K562 (cell line): ENCODE measurements at regions not wholly inside any gene's neighbourhood (a gene's known extent, or its start where the extent isn't known, plus 50 kb on each side); places are given as distances from the start of the nearest gene placed in this dataset.

Experiments used
- ATAC-seq: fragments of 200-7000 bp; cut with Tn5 transposase; 3 replicates; pipeline ENCODE4 v1.9.1; 2020; ENCODE audit warnings: moderate library complexity
- BruUV-seq: library from RNA; stranded (reverse); fragments of 400-500 nt; replicated peaks from 2 replicates; lab custom pipeline; 2021; lab: Mats Ljungman, UMichigan
- CTCF ChIA-PET: fragments of 300-600 bp; formaldehyde crosslinking; extraction: SDS; loops from one replicate; lab custom pipeline; 2021; ENCODE audit warnings: low intra/inter-chr PET ratio; lab: Yijun Ruan, JAX
- POLR2A ChIA-PET: fragments of 300-600, 350-650 bp; sonication (Branson Sonifier 250); formaldehyde crosslinking; extraction: SDS; loops from one replicate; lab custom pipeline; 2021; ENCODE audit warnings: antibody characterized with exemption, inconsistent platforms; lab: Yijun Ruan, JAX
- DNase-seq, 4 experiments: peaks; one replicate each; pipeline versions ENCODE4 v3.0.0 to v3.0.0-alpha.2; 2011 to 2018; ENCODE audit warnings: low spot score in 3 of 4, mixed read lengths in 3 of 4; ENCODE audit errors: extremely low read depth in 1 of 4
- FAIRE-seq: peaks from 2 replicates; lab custom pipeline; 2011; peaks lifted over from hg19 to GRCh38; lab: Jason Lieb, UNC
- H2AFZ ChIP-seq: 2 replicates; pipeline ENCODE4 v1.6.0; 2011; ENCODE audit warnings: low read depth, low read length, control low read depth, inconsistent platforms
- H3K27ac ChIP-seq: fragments of 200-600 bp; 3 replicates; pipeline ENCODE4 v1.8.0; 2011; ENCODE audit warnings: low read depth, mild to moderate bottlenecking, control low read depth, inconsistent platforms, low read length, moderate library complexity, mixed read lengths; ENCODE audit errors: extremely low read depth
- H3K27me3 ChIP-seq, 2 experiments: fragments of 300-600 bp in 1 of 2; 2 replicates in 1 of 2; 3 replicates in 1 of 2; pipeline versions ENCODE4 v1.6.0 to v1.8.0; 2011; ENCODE audit warnings: inconsistent platforms in 2 of 2, low read length in 2 of 2, mild to moderate bottlenecking in 1 of 2, mixed read lengths in 1 of 2, moderate library complexity in 1 of 2; ENCODE audit not compliant: control insufficient read depth in 2 of 2, insufficient read depth in 2 of 2
- H3K36me3 ChIP-seq: fragments of 300-600 bp; 3 replicates; pipeline ENCODE4 v1.8.0; 2011; ENCODE audit warnings: mild to moderate bottlenecking, low read length, inconsistent platforms; ENCODE audit not compliant: control insufficient read depth, insufficient read depth
- H3K4me1 ChIP-seq, 2 experiments: fragments of 200-600 bp in 1 of 2; replicated peaks in 1 of 2; 2 replicates in 1 of 2; 3 replicates in 1 of 2; pipeline versions ENCODE4 v1.5.1 to v1.8.0; 2011; ENCODE audit warnings: inconsistent platforms in 2 of 2, low read length in 2 of 2, mild to moderate bottlenecking in 1 of 2, mixed read lengths in 1 of 2, moderate library complexity in 1 of 2; ENCODE audit not compliant: control insufficient read depth in 2 of 2, insufficient read depth in 2 of 2
- H3K4me2 ChIP-seq: 2 replicates; pipeline ENCODE4 v1.6.1; 2011; ENCODE audit warnings: low read length, control low read depth, inconsistent platforms, mixed read lengths; ENCODE audit not compliant: insufficient read depth
- H3K4me3 ChIP-seq: fragments of 200-600 bp; sonication (generic), shearing (Covaris generic); 2 replicates; pipeline ENCODE4 v1.5.1; 2016; ENCODE audit warnings: control low read depth, inconsistent platforms
- H3K79me2 ChIP-seq: fragments of 200-600 bp; 3 replicates; pipeline ENCODE4 v1.8.0; 2011; ENCODE audit warnings: low read length, inconsistent platforms; ENCODE audit not compliant: control insufficient read depth, insufficient read depth
- H3K9ac ChIP-seq, 2 experiments: 2 replicates each; pipeline versions ENCODE4 v1.6.0 to v1.6.1; 2011; ENCODE audit warnings: low read depth in 2 of 2, low read length in 2 of 2, control low read depth in 1 of 2, inconsistent platforms in 1 of 2, mild to moderate bottlenecking in 1 of 2, mixed read lengths in 1 of 2; ENCODE audit not compliant: insufficient read depth in 1 of 2
- H3K9me1 ChIP-seq: one replicate; pipeline ENCODE4 v1.6.0; 2011; ENCODE audit warnings: inconsistent platforms, mild to moderate bottlenecking, low read length, moderate library complexity; ENCODE audit not compliant: control insufficient read depth, insufficient read depth
- H3K9me3 ChIP-seq: replicated peaks from 2 replicates; pipeline ENCODE4 v1.5.1; 2011; ENCODE audit warnings: low read depth, low read length, inconsistent platforms; ENCODE audit not compliant: control insufficient read depth, insufficient read depth
- H4K20me1 ChIP-seq: replicated peaks from 2 replicates; pipeline ENCODE4 v1.6.1; 2011; ENCODE audit warnings: low read length, inconsistent platforms, mixed read lengths; ENCODE audit not compliant: control insufficient read depth, insufficient read depth
- BCL6 ChIP-seq: fragments of 250-450 bp; sonication (Bioruptor Pico); IDR thresholded peaks from 2 replicates; pipeline ENCODE4 v1.4.0; 2020
- CBFA2T3 ChIP-seq: fragments of 450-650 bp; IDR thresholded peaks from 2 replicates; pipeline ENCODE4 v1.6.1; 2017
- KDM5B ChIP-seq: fragments of 200-600 bp; sonication (generic); IDR thresholded peaks from 2 replicates; pipeline ENCODE4 v1.6.1; 2012; ENCODE audit warnings: low read depth, mild to moderate bottlenecking, moderate library complexity, low read length, control low read depth, inconsistent platforms; ENCODE audit not compliant: insufficient replicate concordance
- NCOA4 ChIP-seq: fragments of 450-650 bp; IDR thresholded peaks from 2 replicates; pipeline ENCODE4 v1.6.1; 2018; ENCODE audit warnings: mild to moderate bottlenecking; ENCODE audit not compliant: partially characterized antibody
- NFE2 ChIP-seq: IDR thresholded peaks from 2 replicates; pipeline ENCODE4 v1.6.1; 2014; ENCODE audit warnings: antibody characterized with exemption, low read depth
- PURB ChIP-seq: sonication (generic); formaldehyde crosslinking; IDR thresholded peaks from 2 replicates; pipeline ENCODE4 v1.9.0; 2021; ENCODE audit warnings: low read depth, mild to moderate bottlenecking, missing genetic modification reagents
- TEAD1 ChIP-seq, 2 experiments: fragments of 450-650 bp in 1 of 2; sonication (generic) in 1 of 2; formaldehyde crosslinking; IDR thresholded peaks; 2 replicates each; pipeline versions ENCODE4 v1.4.0 to v1.8.0; 2020 to 2022; ENCODE audit warnings: mild to moderate bottlenecking in 2 of 2, missing genetic modification reagents in 1 of 2
- ZNF12 ChIP-seq: sonication (generic); formaldehyde crosslinking; IDR thresholded peaks from 2 replicates; pipeline ENCODE4 v1.4.0; 2020; ENCODE audit warnings: mild to moderate bottlenecking, missing genetic modification reagents
- ZNF232 ChIP-seq: sonication (generic); formaldehyde crosslinking; IDR thresholded peaks from 2 replicates; pipeline ENCODE4 v1.8.0; 2022; ENCODE audit warnings: mild to moderate bottlenecking, missing genetic modification reagents
- ZNF408 ChIP-seq: fragments of 250-450 bp; sonication (Bioruptor Pico); IDR thresholded peaks from 2 replicates; pipeline ENCODE4 v1.4.0; 2020; ENCODE audit warnings: low read depth, mild to moderate bottlenecking, moderate library complexity
- ZNF830 ChIP-seq: fragments of 250-450 bp; sonication (Bioruptor Pico); IDR thresholded peaks from 2 replicates; pipeline ENCODE4 v1.5.0; 2021; ENCODE audit warnings: mild to moderate bottlenecking
- WGBS: fragments of 100-300 bp; shearing (Covaris generic); methylation state at CpG from one replicate; pipeline ENCODE4 v1.1.6; 2016; ENCODE audit warnings: low coverage, mixed read lengths; ENCODE audit not compliant: insufficient coverage; ENCODE audit errors: missing lambda C conversion rate; 5-methylcytosine and 5-hydroxymethylcytosine counted together
- in situ Hi-C: fragments of 300-500 bp; cut with MboI; formaldehyde crosslinking; loops from 4 replicates; pipeline ENCODE4 v1.15.0; 2018; ENCODE audit warnings: inconsistent platforms, mixed read lengths
- intact Hi-C: fragments of 100-400 bp; cut with micrococcal nuclease; formaldehyde crosslinking; loops from 2 replicates; pipeline ENCODE4 v1.14.2; 2022
- TF ChIP-seq, protein P1 (sequence below): fragments of 450-650 bp; formaldehyde crosslinking; conservative IDR thresholded peaks from 2 replicates; pipeline ENCODE4 v1.4.0; 2022; ENCODE audit warnings: mild to moderate bottlenecking, missing genetic modification characterization
- TF ChIP-seq, protein P2 (sequence below), 3 experiments: fragments of 200-800 bp in 1 of 3; fragments of 250-450 bp in 1 of 3; fragments of 450-650 bp in 1 of 3; sonication (Bioruptor Pico) in 1 of 3; sonication (Bioruptor generic) in 1 of 3; formaldehyde crosslinking in 1 of 3; IDR thresholded peaks; 2 replicates each; pipeline versions ENCODE4 v1.6.1 to v1.8.0; 2016 to 2022; ENCODE audit warnings: mild to moderate bottlenecking in 2 of 3, missing genetic modification characterization in 2 of 3, missing compliant biosample characterization in 1 of 3, moderate library complexity in 1 of 3
- TF ChIP-seq, protein P3 (sequence below): IDR thresholded peaks from 2 replicates; pipeline ENCODE4 v1.6.1; 2011; ENCODE audit warnings: borderline replicate concordance, low read depth, mild to moderate bottlenecking, moderate library complexity, low read length; ENCODE audit not compliant: insufficient read depth, poor library complexity, severe bottlenecking
- TF ChIP-seq, protein P4 (sequence below): fragments of 450-650 bp; conservative IDR thresholded peaks from 2 replicates; pipeline ENCODE4 v1.6.1; 2016; ENCODE audit warnings: missing genetic modification characterization, low read depth, mild to moderate bottlenecking, control low read depth, missing compliant biosample characterization

DNA sequence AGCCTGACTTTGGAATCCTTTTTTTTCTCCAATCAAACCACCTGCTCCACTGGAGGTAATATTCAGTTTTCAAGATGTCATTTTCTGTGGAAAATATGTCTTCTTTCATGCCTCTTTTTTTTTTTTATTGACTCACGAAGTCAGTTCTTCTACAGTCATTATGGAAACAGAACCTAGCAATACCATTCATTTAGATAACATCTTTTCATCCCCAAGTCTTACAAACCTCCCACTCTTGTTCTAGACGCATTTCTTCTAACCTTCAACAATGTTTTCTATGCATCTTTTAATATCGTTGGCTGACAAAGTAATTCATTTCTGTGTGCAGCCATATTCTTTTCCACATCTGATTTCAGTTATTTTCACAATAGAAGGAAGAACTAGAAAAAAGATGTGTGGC, 474.3 kb upstream of the CCDC196 start:
- H3K79me2 ChIP-seq, result no peaks in the 10 kb centered on the region
- no peak overlapping the region for H3K27ac ChIP-seq
- ChIA-PET POLR2A (no interaction called here), CTCF (no interaction called here)
- peaks cover 0 to 6% of the 10 kb centered on the region in 2 experiments; a peak in 2 of 5 replicates for H3K27me3 ChIP-seq
- no peak for TF ChIP-seq CBFA2T3
- TF ChIP-seq, protein P1, sequence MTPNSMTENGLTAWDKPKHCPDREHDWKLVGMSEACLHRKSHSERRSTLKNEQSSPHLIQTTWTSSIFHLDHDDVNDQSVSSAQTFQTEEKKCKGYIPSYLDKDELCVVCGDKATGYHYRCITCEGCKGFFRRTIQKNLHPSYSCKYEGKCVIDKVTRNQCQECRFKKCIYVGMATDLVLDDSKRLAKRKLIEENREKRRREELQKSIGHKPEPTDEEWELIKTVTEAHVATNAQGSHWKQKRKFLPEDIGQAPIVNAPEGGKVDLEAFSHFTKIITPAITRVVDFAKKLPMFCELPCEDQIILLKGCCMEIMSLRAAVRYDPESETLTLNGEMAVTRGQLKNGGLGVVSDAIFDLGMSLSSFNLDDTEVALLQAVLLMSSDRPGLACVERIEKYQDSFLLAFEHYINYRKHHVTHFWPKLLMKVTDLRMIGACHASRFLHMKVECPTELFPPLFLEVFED, result no peak
- TF ChIP-seq ZNF12 (CRISPR knock-in tag), result no peak
- TF ChIP-seq ZNF408 (CRISPR knock-in tag), result no peak
- TF ChIP-seq PURB (CRISPR knock-in tag), result no peak
- no peak for TF ChIP-seq ZNF830 (CRISPR knock-in tag)
- no peak for TF ChIP-seq TEAD1 (CRISPR knock-in tag; IDR thresholded peaks at IDR 0.05)
- TF ChIP-seq KDM5B, result no peak
- no peak for TF ChIP-seq BCL6 (CRISPR knock-in tag)
- TF ChIP-seq, protein P2, sequence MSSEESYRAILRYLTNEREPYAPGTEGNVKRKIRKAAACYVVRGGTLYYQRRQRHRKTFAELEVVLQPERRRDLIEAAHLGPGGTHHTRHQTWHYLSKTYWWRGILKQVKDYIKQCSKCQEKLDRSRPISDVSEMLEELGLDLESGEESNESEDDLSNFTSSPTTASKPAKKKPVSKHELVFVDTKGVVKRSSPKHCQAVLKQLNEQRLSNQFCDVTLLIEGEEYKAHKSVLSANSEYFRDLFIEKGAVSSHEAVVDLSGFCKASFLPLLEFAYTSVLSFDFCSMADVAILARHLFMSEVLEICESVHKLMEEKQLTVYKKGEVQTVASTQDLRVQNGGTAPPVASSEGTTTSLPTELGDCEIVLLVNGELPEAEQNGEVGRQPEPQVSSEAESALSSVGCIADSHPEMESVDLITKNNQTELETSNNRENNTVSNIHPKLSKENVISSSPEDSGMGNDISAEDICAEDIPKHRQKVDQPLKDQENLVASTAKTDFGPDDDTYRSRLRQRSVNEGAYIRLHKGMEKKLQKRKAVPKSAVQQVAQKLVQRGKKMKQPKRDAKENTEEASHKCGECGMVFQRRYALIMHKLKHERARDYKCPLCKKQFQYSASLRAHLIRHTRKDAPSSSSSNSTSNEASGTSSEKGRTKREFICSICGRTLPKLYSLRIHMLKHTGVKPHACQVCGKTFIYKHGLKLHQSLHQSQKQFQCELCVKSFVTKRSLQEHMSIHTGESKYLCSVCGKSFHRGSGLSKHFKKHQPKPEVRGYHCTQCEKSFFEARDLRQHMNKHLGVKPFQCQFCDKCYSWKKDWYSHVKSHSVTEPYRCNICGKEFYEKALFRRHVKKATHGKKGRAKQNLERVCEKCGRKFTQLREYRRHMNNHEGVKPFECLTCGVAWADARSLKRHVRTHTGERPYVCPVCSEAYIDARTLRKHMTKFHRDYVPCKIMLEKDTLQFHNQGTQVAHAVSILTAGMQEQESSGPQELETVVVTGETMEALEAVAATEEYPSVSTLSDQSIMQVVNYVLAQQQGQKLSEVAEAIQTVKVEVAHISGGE (CRISPR knock-in tag; IDR thresholded peaks at IDR 0.05), result no peak
- TF ChIP-seq NFE2, result no peak
- no peak for TF ChIP-seq ZNF232 (CRISPR knock-in tag)
- TF ChIP-seq, protein P3, sequence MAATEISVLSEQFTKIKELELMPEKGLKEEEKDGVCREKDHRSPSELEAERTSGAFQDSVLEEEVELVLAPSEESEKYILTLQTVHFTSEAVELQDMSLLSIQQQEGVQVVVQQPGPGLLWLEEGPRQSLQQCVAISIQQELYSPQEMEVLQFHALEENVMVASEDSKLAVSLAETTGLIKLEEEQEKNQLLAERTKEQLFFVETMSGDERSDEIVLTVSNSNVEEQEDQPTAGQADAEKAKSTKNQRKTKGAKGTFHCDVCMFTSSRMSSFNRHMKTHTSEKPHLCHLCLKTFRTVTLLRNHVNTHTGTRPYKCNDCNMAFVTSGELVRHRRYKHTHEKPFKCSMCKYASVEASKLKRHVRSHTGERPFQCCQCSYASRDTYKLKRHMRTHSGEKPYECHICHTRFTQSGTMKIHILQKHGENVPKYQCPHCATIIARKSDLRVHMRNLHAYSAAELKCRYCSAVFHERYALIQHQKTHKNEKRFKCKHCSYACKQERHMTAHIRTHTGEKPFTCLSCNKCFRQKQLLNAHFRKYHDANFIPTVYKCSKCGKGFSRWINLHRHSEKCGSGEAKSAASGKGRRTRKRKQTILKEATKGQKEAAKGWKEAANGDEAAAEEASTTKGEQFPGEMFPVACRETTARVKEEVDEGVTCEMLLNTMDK, result no peak
- TF ChIP-seq, protein P4, sequence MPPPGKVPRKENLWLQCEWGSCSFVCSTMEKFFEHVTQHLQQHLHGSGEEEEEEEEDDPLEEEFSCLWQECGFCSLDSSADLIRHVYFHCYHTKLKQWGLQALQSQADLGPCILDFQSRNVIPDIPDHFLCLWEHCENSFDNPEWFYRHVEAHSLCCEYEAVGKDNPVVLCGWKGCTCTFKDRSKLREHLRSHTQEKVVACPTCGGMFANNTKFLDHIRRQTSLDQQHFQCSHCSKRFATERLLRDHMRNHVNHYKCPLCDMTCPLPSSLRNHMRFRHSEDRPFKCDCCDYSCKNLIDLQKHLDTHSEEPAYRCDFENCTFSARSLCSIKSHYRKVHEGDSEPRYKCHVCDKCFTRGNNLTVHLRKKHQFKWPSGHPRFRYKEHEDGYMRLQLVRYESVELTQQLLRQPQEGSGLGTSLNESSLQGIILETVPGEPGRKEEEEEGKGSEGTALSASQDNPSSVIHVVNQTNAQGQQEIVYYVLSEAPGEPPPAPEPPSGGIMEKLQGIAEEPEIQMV, result no peak
- no peak for TF ChIP-seq NCOA4
- H3K9me3 ChIP-seq, result no peaks in the 10 kb centered on the region
- H3K4me2 ChIP-seq, result no peak overlapping the region
- no peak overlapping the region for H2AFZ ChIP-seq
- no TSS peak for BruUV-seq
- FAIRE-seq (no peak), ATAC-seq (no peak), DNase-seq (no peak)
- H3K9ac ChIP-seq, result no peak overlapping the region
- H3K36me3 ChIP-seq, result no peaks in the 10 kb centered on the region
- no peak overlapping the region for H3K4me3 ChIP-seq
- no peaks in the 10 kb centered on the region for H4K20me1 ChIP-seq
- 0% methylated on average over 3 of the region's 3 CpGs for WGBS
- no peaks in the 10 kb centered on the region for H3K4me1 ChIP-seq
- in situ Hi-C loops (no loop called here), intact Hi-C loops (no loop called here)
- no peaks in the 10 kb centered on the region for H3K9me1 ChIP-seq
